ENCODE measurements at regions not wholly inside any gene's neighbourhood (a gene's known extent, or its start where the extent isn't known, plus 50 kb on each side); places are given as distances from the start of the nearest gene placed in this dataset.

DNA sequence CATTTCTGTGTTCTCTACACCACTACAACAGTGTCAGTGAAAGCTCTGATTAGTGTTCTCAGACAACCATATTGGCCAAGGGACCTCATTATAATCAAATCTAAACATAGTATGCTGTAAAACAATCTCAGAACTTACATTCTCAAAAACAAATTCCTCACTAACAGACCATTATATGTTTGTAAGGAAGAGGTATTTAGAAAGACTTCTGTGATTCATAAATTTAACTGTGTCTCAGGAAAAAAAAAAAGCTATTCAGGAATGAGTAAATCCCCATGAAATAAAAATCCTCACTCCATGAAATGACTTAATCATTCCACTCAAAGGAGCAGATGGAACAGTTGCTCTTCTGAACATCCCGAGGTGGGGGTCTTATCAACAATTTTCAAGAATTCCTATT lies 413.0 kb downstream of the CDH2 start:
- TF ChIP-seq POLR2A (IDR thresholded peaks at IDR 0.05; ENCODE audit: low read depth, low read length): no peak
- TF ChIP-seq, protein P1, sequence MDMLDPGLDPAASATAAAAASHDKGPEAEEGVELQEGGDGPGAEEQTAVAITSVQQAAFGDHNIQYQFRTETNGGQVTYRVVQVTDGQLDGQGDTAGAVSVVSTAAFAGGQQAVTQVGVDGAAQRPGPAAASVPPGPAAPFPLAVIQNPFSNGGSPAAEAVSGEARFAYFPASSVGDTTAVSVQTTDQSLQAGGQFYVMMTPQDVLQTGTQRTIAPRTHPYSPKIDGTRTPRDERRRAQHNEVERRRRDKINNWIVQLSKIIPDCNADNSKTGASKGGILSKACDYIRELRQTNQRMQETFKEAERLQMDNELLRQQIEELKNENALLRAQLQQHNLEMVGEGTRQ (IDR thresholded peaks at IDR 0.05; ENCODE audit: low read depth, low read length): no peak
- TF ChIP-seq, protein P2, sequence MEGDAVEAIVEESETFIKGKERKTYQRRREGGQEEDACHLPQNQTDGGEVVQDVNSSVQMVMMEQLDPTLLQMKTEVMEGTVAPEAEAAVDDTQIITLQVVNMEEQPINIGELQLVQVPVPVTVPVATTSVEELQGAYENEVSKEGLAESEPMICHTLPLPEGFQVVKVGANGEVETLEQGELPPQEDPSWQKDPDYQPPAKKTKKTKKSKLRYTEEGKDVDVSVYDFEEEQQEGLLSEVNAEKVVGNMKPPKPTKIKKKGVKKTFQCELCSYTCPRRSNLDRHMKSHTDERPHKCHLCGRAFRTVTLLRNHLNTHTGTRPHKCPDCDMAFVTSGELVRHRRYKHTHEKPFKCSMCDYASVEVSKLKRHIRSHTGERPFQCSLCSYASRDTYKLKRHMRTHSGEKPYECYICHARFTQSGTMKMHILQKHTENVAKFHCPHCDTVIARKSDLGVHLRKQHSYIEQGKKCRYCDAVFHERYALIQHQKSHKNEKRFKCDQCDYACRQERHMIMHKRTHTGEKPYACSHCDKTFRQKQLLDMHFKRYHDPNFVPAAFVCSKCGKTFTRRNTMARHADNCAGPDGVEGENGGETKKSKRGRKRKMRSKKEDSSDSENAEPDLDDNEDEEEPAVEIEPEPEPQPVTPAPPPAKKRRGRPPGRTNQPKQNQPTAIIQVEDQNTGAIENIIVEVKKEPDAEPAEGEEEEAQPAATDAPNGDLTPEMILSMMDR (conservative IDR thresholded peaks at IDR 0.05; ENCODE audit: low read depth, low read length): no peak
